BE2C (cell line): ENCODE measurements at regions not wholly inside any gene's neighbourhood (a gene's known extent, or its start where the extent isn't known, plus 50 kb on each side); places are given as distances from the start of the nearest gene placed in this dataset.
"Not testable (repeated sequence)": the region's sequence is repeated elsewhere in the genome, so short reads cannot be mapped to it uniquely, and the experiment has no call there.

Experiments
- DNase-seq: peaks from one replicate; pipeline ENCODE4 v3.0.0-alpha.2; 2020
- H3K27me3 ChIP-seq: fragments of 250-450 bp; sonication (Bioruptor Pico); 2 replicates; pipeline ENCODE4 v1.5.1; 2020; ENCODE audit warnings: mild to moderate bottlenecking
- H3K36me3 ChIP-seq: fragments of 250-450 bp; sonication (Bioruptor Pico); 2 replicates; pipeline ENCODE4 v1.5.1; 2020; ENCODE audit warnings: mild to moderate bottlenecking
- H3K4me1 ChIP-seq: fragments of 250-450 bp; sonication (Bioruptor Pico); 2 replicates; pipeline ENCODE4 v1.5.1; 2020
- H3K4me3 ChIP-seq: 2 replicates; pipeline ENCODE4 v1.5.1; 2011; ENCODE audit warnings: low read depth, low read length
- H3K9me3 ChIP-seq: fragments of 250-450 bp; sonication (Bioruptor Pico); 2 replicates; pipeline ENCODE4 v1.5.1; 2020
- CTCF ChIP-seq: IDR thresholded peaks from 2 replicates; pipeline ENCODE4 v1.5.1; 2012; ENCODE audit warnings: mild to moderate bottlenecking, low read depth, low read length

GRCh38 chr14:28982228-28982627, 215.6 kb downstream of the FOXG1 start:
- Histone ChIP-seq H3K27me3 (no peaks in the 10 kb centered on the region), H3K4me1 (no peaks in the 10 kb centered on the region), H3K9me3 (no peaks in the 10 kb centered on the region; the same call in none of the 2 replicates), H3K36me3 (no peaks in the 10 kb centered on the region), H3K4me3 (no peak overlapping the region)
- no peak for DNase-seq
- no peak for TF ChIP-seq CTCF

- no peak for TF ChIP-seq CTCF
- no peak overlapping the region for H3K4me3 ChIP-seq
- H3K9me3 ChIP-seq, result no peaks in the 10 kb centered on the region; the same call in none of the 2 replicates
Measured at GRCh38 chr14:28983279-28983678, 216.7 kb downstream of the FOXG1 start.

GRCh38 chr14:28987516-28987915, 220.9 kb downstream of the FOXG1 start:
- Histone ChIP-seq H3K27me3 (no peaks in the 10 kb centered on the region), H3K4me3 (no peak overlapping the region), H3K9me3 (no peaks in the 10 kb centered on the region; the same call in 1 of the 2 replicates), H3K36me3 (no peaks in the 10 kb centered on the region), H3K4me1 (no peaks in the 10 kb centered on the region)
- no peak for TF ChIP-seq CTCF
- no peak for DNase-seq

More at GRCh38 chr14:28983279-28983678, 216.7 kb downstream of the FOXG1 start:
- Histone ChIP-seq H3K4me1 (no peaks in the 10 kb centered on the region), H3K36me3 (no peaks in the 10 kb centered on the region), H3K27me3 (no peaks in the 10 kb centered on the region)
- no peak for DNase-seq

- H3K36me3 ChIP-seq, DNase-seq, H3K4me1 ChIP-seq, H3K9me3 ChIP-seq, H3K4me3 ChIP-seq, H3K27me3 ChIP-seq: not testable (repeated sequence)
Measured at GRCh38 chr14:28997196-28997595, 230.6 kb downstream of the FOXG1 start.

- no peak for DNase-seq
- H3K4me3 ChIP-seq, result no peak overlapping the region
Measured at GRCh38 chr14:28999656-29000055, 233.1 kb downstream of the FOXG1 start.

GRCh38 chr14:29005647-29006046, 239.1 kb downstream of the FOXG1 start:
- Histone ChIP-seq H3K9me3 (no peaks in the 10 kb centered on the region), H3K4me3 (no peak overlapping the region), H3K36me3 (no peaks in the 10 kb centered on the region), H3K4me1 (no peaks in the 10 kb centered on the region), H3K27me3 (no peaks in the 10 kb centered on the region)
- DNase-seq, result no peak
- no peak for TF ChIP-seq CTCF

More at GRCh38 chr14:28999656-29000055, 233.1 kb downstream of the FOXG1 start:
- no peaks in the 10 kb centered on the region for H3K4me1 ChIP-seq
- H3K9me3 ChIP-seq, result no peaks in the 10 kb centered on the region
- no peaks in the 10 kb centered on the region for H3K36me3 ChIP-seq
- no peak for TF ChIP-seq CTCF
- no peaks in the 10 kb centered on the region for H3K27me3 ChIP-seq

GRCh38 chr14:29007990-29008389, 241.4 kb downstream of the FOXG1 start:
- no peaks in the 10 kb centered on the region for H3K27me3 ChIP-seq
- no peak for DNase-seq
- H3K4me1 ChIP-seq, result no peaks in the 10 kb centered on the region
- no peak overlapping the region for H3K4me3 ChIP-seq
- H3K36me3 ChIP-seq, result no peaks in the 10 kb centered on the region
- H3K9me3 ChIP-seq, result no peaks in the 10 kb centered on the region; the same call in 1 of the 2 replicates
- TF ChIP-seq CTCF, result no peak
